Rectal smooth muscle tissue (tissue), 1 donor: ENCODE measurements at regions not wholly inside any gene's neighbourhood (a gene's known extent, or its start where the extent isn't known, plus 50 kb on each side); places are given as distances from the start of the nearest gene placed in this dataset.

ENCODE experiments used
- H3K27ac ChIP-seq: one replicate; pipeline ENCODE4 v1.7.0; 2013; ENCODE audit warnings: low read depth, low read length, inconsistent platforms
- H3K27me3 ChIP-seq: one replicate; pipeline ENCODE4 v1.7.0; 2013; ENCODE audit warnings: low read length; ENCODE audit not compliant: control insufficient read depth, insufficient read depth
- H3K36me3 ChIP-seq: one replicate; pipeline ENCODE4 v1.7.0; 2013; ENCODE audit warnings: low read length; ENCODE audit not compliant: control insufficient read depth, insufficient read depth
- H3K4me1 ChIP-seq: one replicate; pipeline ENCODE4 v1.7.0; 2013; ENCODE audit warnings: low read length; ENCODE audit not compliant: control insufficient read depth, insufficient read depth
- H3K4me3 ChIP-seq: one replicate; pipeline ENCODE4 v1.7.0; 2013; ENCODE audit warnings: low read length
- H3K9ac ChIP-seq: one replicate; pipeline ENCODE4 v1.7.0; 2013; ENCODE audit warnings: low read length

- Histone ChIP-seq H3K4me3 (no peak overlapping the region), H3K27me3 (no peaks in the 10 kb centered on the region), H3K4me1 (no peaks in the 10 kb centered on the region), H3K27ac (no peak overlapping the region), H3K9ac (no peak overlapping the region), H3K36me3 (no peaks in the 10 kb centered on the region)
Observed at GRCh38 chr12:38985961-38986360, 80.6 kb upstream of the CPNE8 start.

GRCh38 chr12:38984388-38984787 is 79.0 kb upstream of the CPNE8 start:
- no peaks in the 10 kb centered on the region for H3K36me3 ChIP-seq
- no peak overlapping the region for H3K9ac ChIP-seq
- no peaks in the 10 kb centered on the region for H3K27me3 ChIP-seq
- no peak overlapping the region for H3K27ac ChIP-seq
- H3K4me3 ChIP-seq, result no peak overlapping the region
- no peaks in the 10 kb centered on the region for H3K4me1 ChIP-seq

- no peaks in the 10 kb centered on the region for H3K27me3 ChIP-seq
- H3K4me1 ChIP-seq, result no peaks in the 10 kb centered on the region
- H3K4me3 ChIP-seq, result no peak overlapping the region
- no peak overlapping the region for H3K27ac ChIP-seq
- H3K9ac ChIP-seq, result no peak overlapping the region
- no peaks in the 10 kb centered on the region for H3K36me3 ChIP-seq
Observed at GRCh38 chr12:38983117-38983571, 77.8 kb upstream of the CPNE8 start.

- no peak overlapping the region for H3K4me3 ChIP-seq
- no peaks in the 10 kb centered on the region for H3K4me1 ChIP-seq
- no peaks in the 10 kb centered on the region for H3K27me3 ChIP-seq
- no peak overlapping the region for H3K27ac ChIP-seq
- no peak overlapping the region for H3K9ac ChIP-seq
- no peaks in the 10 kb centered on the region for H3K36me3 ChIP-seq
Observed at GRCh38 chr12:38977132-38977531, 71.7 kb upstream of the CPNE8 start.

GRCh38 chr12:38969706-38970105 is 64.3 kb upstream of the CPNE8 start:
- Histone ChIP-seq H3K4me3 (no peak overlapping the region), H3K27ac (no peak overlapping the region), H3K36me3 (no peaks in the 10 kb centered on the region), H3K9ac (no peak overlapping the region), H3K4me1 (no peaks in the 10 kb centered on the region), H3K27me3 (no peaks in the 10 kb centered on the region)

- no peaks in the 10 kb centered on the region for H3K4me1 ChIP-seq
- H3K27ac ChIP-seq, result no peak overlapping the region
- no peaks in the 10 kb centered on the region for H3K27me3 ChIP-seq
- H3K9ac ChIP-seq, result no peak overlapping the region
- no peaks in the 10 kb centered on the region for H3K36me3 ChIP-seq
- no peak overlapping the region for H3K4me3 ChIP-seq
Observed at GRCh38 chr12:38961683-38962082, 56.3 kb upstream of the CPNE8 start.

- Histone ChIP-seq H3K27ac (no peak overlapping the region), H3K27me3 (no peaks in the 10 kb centered on the region), H3K9ac (no peak overlapping the region), H3K4me1 (no peaks in the 10 kb centered on the region), H3K4me3 (no peak overlapping the region), H3K36me3 (no peaks in the 10 kb centered on the region)
Observed at GRCh38 chr12:38961012-38961411, 55.6 kb upstream of the CPNE8 start.

- no peak overlapping the region for H3K4me3 ChIP-seq
- H3K27ac ChIP-seq, result no peak overlapping the region
- no peaks in the 10 kb centered on the region for H3K27me3 ChIP-seq
- no peaks in the 10 kb centered on the region for H3K4me1 ChIP-seq
- H3K36me3 ChIP-seq, result no peaks in the 10 kb centered on the region
- no peak overlapping the region for H3K9ac ChIP-seq
Observed at GRCh38 chr12:38956337-38956736, 50.9 kb upstream of the CPNE8 start.
